ENCODE measurements at regions not wholly inside any gene's neighbourhood (a gene's known extent, or its start where the extent isn't known, plus 50 kb on each side); places are given as distances from the start of the nearest gene placed in this dataset.

DNA sequence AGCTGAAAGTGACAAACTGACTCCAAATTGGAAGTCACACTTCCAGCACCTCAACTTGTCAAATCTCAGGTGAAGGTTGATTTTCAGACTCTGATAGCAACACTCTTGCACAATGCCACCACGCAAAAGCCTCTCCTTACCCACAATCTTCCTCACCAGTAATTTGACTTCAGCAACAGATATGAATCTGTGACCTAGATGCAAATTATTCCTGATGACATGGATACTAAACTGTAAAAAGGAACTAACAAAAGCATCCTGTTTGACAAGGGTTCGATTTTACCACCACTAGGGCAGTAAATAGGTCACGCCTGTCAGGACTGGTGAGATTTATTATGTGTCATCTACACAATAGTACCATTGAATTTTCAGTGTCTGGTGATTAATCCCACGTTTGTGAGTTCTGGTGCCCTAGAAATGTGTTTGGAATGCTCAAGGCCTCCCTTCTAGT lies 134.4 kb upstream of the COL21A1 start:
- TF ChIP-seq GATA3 (IDR thresholded peaks at IDR 0.05; ENCODE audit: low read depth, low read length) (no peak), GATA2 (IDR thresholded peaks at IDR 0.05; ENCODE audit: low read depth, low read length) (no peak)
